OCI-LY1 (cell line): ENCODE measurements at regions not wholly inside any gene's neighbourhood (a gene's known extent, or its start where the extent isn't known, plus 50 kb on each side); places are given as distances from the start of the nearest gene placed in this dataset.

Experiments used
- EZH2 ChIP-seq: fragments of 200-600 bp; sonication (generic), shearing (Covaris generic); IDR thresholded peaks from 2 replicates; pipeline ENCODE4 v1.8.0; 2017; ENCODE audit warnings: borderline replicate concordance, mixed run types, mild to moderate bottlenecking, antibody characterized with exemption, low read length, moderate library complexity, mixed read lengths
- TF ChIP-seq, protein P1 (sequence below): fragments of 200-600 bp; sonication (generic), shearing (Covaris generic); IDR thresholded peaks from 2 replicates; pipeline ENCODE4 v1.5.1; 2017; ENCODE audit warnings: mild to moderate bottlenecking, antibody characterized with exemption, low read length, moderate library complexity, mixed read lengths

- TF ChIP-seq, protein P1, sequence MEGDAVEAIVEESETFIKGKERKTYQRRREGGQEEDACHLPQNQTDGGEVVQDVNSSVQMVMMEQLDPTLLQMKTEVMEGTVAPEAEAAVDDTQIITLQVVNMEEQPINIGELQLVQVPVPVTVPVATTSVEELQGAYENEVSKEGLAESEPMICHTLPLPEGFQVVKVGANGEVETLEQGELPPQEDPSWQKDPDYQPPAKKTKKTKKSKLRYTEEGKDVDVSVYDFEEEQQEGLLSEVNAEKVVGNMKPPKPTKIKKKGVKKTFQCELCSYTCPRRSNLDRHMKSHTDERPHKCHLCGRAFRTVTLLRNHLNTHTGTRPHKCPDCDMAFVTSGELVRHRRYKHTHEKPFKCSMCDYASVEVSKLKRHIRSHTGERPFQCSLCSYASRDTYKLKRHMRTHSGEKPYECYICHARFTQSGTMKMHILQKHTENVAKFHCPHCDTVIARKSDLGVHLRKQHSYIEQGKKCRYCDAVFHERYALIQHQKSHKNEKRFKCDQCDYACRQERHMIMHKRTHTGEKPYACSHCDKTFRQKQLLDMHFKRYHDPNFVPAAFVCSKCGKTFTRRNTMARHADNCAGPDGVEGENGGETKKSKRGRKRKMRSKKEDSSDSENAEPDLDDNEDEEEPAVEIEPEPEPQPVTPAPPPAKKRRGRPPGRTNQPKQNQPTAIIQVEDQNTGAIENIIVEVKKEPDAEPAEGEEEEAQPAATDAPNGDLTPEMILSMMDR: no peak
- no peak for TF ChIP-seq EZH2
Observed at GRCh38 chr17:56011406-56012131, 141.7 kb upstream of the ANKFN1 start.
